GM12891 (cell line): ENCODE measurements at regions not wholly inside any gene's neighbourhood (a gene's known extent, or its start where the extent isn't known, plus 50 kb on each side); places are given as distances from the start of the nearest gene placed in this dataset.

Experiments
- PAX5 ChIP-seq: IDR thresholded peaks from 2 replicates; pipeline ENCODE4 v1.6.1; 2011; ENCODE audit warnings: low read length, moderate library complexity, mild to moderate bottlenecking; ENCODE audit not compliant: insufficient read depth, severe bottlenecking
- POLR2A ChIP-seq: IDR thresholded peaks from 2 replicates; pipeline ENCODE4 v1.6.1; 2011; ENCODE audit warnings: low read depth, low read length, control low read depth
- POLR2AphosphoS5 ChIP-seq: IDR thresholded peaks from 2 replicates; pipeline ENCODE4 v1.6.1; 2011; ENCODE audit warnings: low read depth, low read length, control low read depth
- POU2F2 ChIP-seq: IDR thresholded peaks from 2 replicates; pipeline ENCODE4 v1.6.1; 2011; ENCODE audit warnings: low read depth, mild to moderate bottlenecking, control low read depth, low read length, moderate library complexity
- TAF1 ChIP-seq: IDR thresholded peaks from 2 replicates; pipeline ENCODE4 v1.6.1; 2011; ENCODE audit warnings: low read depth, low read length, control low read depth

GRCh38 chr4:155040031-155040430 lies 168.4 kb upstream of the NPY2R start:
- no peak for TF ChIP-seq POLR2A
- TF ChIP-seq POLR2AphosphoS5 = no peak
- no peak for TF ChIP-seq POU2F2
- TF ChIP-seq TAF1 = no peak
- no peak for TF ChIP-seq PAX5
